ENCODE measurements at regions not wholly inside any gene's neighbourhood (a gene's known extent, or its start where the extent isn't known, plus 50 kb on each side); places are given as distances from the start of the nearest gene placed in this dataset.

DNA sequence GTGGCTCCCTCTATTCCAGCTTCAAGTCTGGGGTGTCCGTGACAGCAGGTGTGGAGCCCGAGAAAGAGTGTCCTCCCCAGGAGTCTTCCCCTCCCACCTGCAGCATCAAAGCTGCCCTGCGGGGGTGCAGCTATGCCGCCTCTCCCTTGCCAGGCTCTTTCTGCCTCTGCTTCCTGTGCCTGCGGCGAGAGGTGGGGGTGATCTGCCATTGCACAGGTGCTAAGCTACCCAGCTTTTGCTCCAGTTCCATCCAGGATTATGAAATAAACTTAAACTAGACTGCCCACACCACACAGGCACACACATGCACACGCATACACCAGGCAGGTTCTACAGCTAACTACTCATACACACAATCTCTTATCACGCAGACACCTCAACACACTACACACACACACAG, 104.7 kb upstream of the CLDN10 start:
- DNase-seq: no peak
- WGBS, 2 donors: 73 to 78% methylated on average over 8 of the region's 8 CpGs
- H3K4me3 ChIP-seq: no peak overlapping the region
- no peaks in the 10 kb centered on the region for H3K27me3 ChIP-seq
- no peak for ATAC-seq (ENCODE audit: low FRiP score in 2 of 2)
- no peaks in the 10 kb centered on the region for H3K9me3 ChIP-seq
- H3K4me1 ChIP-seq: no peaks in the 10 kb centered on the region
- no peak overlapping the region for H3K27ac ChIP-seq
- no peaks in the 10 kb centered on the region for H3K36me3 ChIP-seq
- TF ChIP-seq, protein P1, sequence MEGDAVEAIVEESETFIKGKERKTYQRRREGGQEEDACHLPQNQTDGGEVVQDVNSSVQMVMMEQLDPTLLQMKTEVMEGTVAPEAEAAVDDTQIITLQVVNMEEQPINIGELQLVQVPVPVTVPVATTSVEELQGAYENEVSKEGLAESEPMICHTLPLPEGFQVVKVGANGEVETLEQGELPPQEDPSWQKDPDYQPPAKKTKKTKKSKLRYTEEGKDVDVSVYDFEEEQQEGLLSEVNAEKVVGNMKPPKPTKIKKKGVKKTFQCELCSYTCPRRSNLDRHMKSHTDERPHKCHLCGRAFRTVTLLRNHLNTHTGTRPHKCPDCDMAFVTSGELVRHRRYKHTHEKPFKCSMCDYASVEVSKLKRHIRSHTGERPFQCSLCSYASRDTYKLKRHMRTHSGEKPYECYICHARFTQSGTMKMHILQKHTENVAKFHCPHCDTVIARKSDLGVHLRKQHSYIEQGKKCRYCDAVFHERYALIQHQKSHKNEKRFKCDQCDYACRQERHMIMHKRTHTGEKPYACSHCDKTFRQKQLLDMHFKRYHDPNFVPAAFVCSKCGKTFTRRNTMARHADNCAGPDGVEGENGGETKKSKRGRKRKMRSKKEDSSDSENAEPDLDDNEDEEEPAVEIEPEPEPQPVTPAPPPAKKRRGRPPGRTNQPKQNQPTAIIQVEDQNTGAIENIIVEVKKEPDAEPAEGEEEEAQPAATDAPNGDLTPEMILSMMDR (IDR thresholded peaks at IDR 0.05): no peak
- TF ChIP-seq POLR2AphosphoS5 (IDR thresholded peaks at IDR 0.05) (no peak), EP300 (IDR thresholded peaks at IDR 0.05) (no peak)

DNA sequence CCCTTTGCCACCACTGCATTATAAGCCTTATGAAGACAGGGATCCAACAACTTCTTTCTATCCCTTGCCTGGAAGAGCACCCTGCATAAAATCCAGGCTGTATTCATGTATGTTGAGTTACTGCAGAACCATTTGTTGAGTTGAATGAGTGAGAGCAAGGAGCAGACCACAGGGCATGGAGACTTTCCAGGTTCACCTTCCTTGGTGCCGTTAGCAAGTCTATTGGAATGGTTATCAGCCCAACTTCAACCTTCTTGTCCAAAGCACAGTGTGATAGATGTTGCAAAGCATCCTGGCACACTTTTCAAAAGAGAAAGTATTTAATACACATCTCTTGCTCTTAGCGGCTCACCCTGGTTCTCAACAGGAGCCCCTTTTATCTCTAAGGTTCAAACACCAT, 100.9 kb upstream of the CLDN10 start:
- TF ChIP-seq, protein P1 (IDR thresholded peaks at IDR 0.05): no peak
- TF ChIP-seq POLR2AphosphoS5 (IDR thresholded peaks at IDR 0.05) (no peak), POLR2A (IDR thresholded peaks at IDR 0.05) (no peak), EP300 (IDR thresholded peaks at IDR 0.05) (no peak)
- WGBS, 2 donors: 91 to 92% methylated on average over 2 of the region's 2 CpGs
- no peak overlapping the region for H3K27ac ChIP-seq
- DNase-seq: no peak
- H3K4me3 ChIP-seq: no peak overlapping the region
- no peaks in the 10 kb centered on the region for H3K9me3 ChIP-seq
- no peaks in the 10 kb centered on the region for H3K27me3 ChIP-seq
- no peak for ATAC-seq (ENCODE audit: low FRiP score in 2 of 2)
- peaks cover 0 to 3% (median 0%) of the 10 kb centered on the region in 4 donors for H3K4me1 ChIP-seq
- H3K36me3 ChIP-seq: no peaks in the 10 kb centered on the region

DNA sequence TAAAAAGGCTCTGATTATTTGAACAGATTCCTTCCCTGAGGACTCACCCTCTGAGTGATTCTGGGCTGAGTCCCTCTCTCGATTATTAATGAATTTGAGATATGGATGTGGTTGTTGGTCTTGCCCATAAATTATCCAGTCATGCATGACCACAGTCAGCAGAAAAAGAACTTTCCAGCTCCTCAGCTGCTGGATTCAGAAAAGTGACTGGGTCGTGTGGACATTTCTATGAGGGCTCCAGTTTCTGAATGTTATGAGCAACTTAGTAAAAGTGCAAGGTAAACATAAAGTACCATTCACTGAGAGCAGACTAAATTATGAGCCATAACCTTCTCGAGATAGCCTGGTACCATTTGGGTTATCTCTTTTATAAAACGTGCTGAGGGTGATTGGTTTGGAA, 100.1 kb upstream of the CLDN10 start:
- WGBS, 2 donors: 28 to 35% methylated on average over 4 of the region's 4 CpGs
- no peaks in the 10 kb centered on the region for H3K9me3 ChIP-seq
- no peak overlapping the region for H3K27ac ChIP-seq
- peaks cover 0 to 10% (median 1%) of the 10 kb centered on the region in 4 donors for H3K4me1 ChIP-seq
- H3K27me3 ChIP-seq: no peaks in the 10 kb centered on the region
- TF ChIP-seq POLR2AphosphoS5 (IDR thresholded peaks at IDR 0.05): no peak
- TF ChIP-seq, protein P1 (IDR thresholded peaks at IDR 0.05): no peak
- no peak for TF ChIP-seq EP300 (IDR thresholded peaks at IDR 0.05)
- TF ChIP-seq POLR2A (IDR thresholded peaks at IDR 0.05): no peak
- no peak for ATAC-seq (ENCODE audit: low FRiP score in 2 of 2)
- DNase-seq: no peak
- no peaks in the 10 kb centered on the region for H3K36me3 ChIP-seq
- H3K4me3 ChIP-seq: no peak overlapping the region

DNA sequence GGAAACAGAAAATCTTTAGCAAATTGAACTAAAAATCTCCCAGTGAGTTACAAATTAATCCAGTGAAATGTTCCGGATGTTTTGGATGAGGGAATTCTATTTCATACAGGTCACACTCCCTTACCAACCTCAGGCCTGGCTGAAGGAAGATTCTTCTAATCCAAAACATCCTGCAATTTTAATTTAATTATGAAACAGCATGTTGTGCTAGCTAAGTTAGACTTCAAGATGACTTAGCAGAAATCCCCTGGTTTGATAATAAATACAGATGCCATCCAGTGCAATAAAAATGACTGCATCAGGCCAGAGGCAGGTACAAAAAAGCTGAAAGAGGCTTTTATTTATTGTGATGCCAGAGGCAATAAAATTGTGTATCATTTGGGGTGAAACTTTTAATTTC, 96.7 kb upstream of the CLDN10 start:
- Histone ChIP-seq H3K27ac (no peak overlapping the region), H3K27me3 (no peaks in the 10 kb centered on the region), H3K4me1 (peaks cover 0 to 10% (median 1%) of the 10 kb centered on the region in 4 donors), H3K4me3 (no peak overlapping the region), H3K36me3 (no peaks in the 10 kb centered on the region), H3K9me3 (peaks cover 0 to 4% (median 0%) of the 10 kb centered on the region in 4 donors)
- ATAC-seq (ENCODE audit: low FRiP score in 2 of 2) (no peak), DNase-seq (no peak)
- WGBS, 2 donors: 50 to 76% methylated on average over 1 of the region's 1 CpG
- TF ChIP-seq POLR2AphosphoS5 (IDR thresholded peaks at IDR 0.05): no peak
- no peak for TF ChIP-seq POLR2A (IDR thresholded peaks at IDR 0.05)
- TF ChIP-seq EP300 (IDR thresholded peaks at IDR 0.05): no peak

DNA sequence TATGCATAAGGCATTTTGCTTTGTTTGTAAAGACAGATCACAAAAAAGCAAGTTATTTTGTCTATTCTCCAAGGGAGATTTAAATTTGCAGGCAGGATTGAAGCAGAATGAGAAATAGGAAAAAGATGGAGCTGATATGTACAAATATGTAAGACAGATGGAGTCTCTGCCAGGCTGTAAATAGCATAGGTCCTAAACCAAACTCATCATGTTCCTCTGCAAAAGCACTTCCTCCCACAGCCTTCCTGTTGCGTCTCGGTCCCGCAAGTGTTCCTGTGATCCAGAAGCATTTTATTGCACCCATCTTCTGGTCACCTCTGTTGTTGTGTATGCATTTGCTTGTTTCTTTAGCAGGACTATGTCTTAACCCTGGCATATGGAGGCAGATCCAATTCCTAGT, 95.7 kb upstream of the CLDN10 start:
- 43 to 45% methylated on average over 3 of the region's 3 CpGs for WGBS, 2 donors
- Histone ChIP-seq H3K4me1 (peaks cover 0 to 10% (median 1%) of the 10 kb centered on the region in 4 donors), H3K9me3 (peaks cover 0 to 4% (median 0%) of the 10 kb centered on the region in 4 donors), H3K36me3 (no peaks in the 10 kb centered on the region), H3K27me3 (no peaks in the 10 kb centered on the region), H3K27ac (no peak overlapping the region), H3K4me3 (no peak overlapping the region)
- DNase-seq (no peak), ATAC-seq (ENCODE audit: low FRiP score in 2 of 2) (no peak)
- TF ChIP-seq, protein P1 (IDR thresholded peaks at IDR 0.05): no peak
- TF ChIP-seq POLR2A (IDR thresholded peaks at IDR 0.05) (no peak), POLR2AphosphoS5 (IDR thresholded peaks at IDR 0.05) (no peak), EP300 (IDR thresholded peaks at IDR 0.05) (no peak)

Measured in upper lobe of left lung (tissue), 6 donors.